Upper lobe of right lung (tissue), 1 donor: ENCODE measurements at regions not wholly inside any gene's neighbourhood (a gene's known extent, or its start where the extent isn't known, plus 50 kb on each side); places are given as distances from the start of the nearest gene placed in this dataset.

Experiments used
- ATAC-seq: fragments of 200-7000 bp; cut with Tn5 transposase; one replicate; pipeline ENCODE4 v1.9.1; 2020; ENCODE audit warnings: mild to moderate bottlenecking, moderate library complexity
- DNase-seq: peaks from one replicate; pipeline ENCODE4 v3.0.0-alpha.2; 2020
- H3K27ac ChIP-seq: fragments of 200-600 bp; one replicate; pipeline ENCODE4 v1.8.0; 2022
- H3K27me3 ChIP-seq: fragments of 200-600 bp; one replicate; pipeline ENCODE4 v1.8.0; 2022; ENCODE audit warnings: mild to moderate bottlenecking
- H3K36me3 ChIP-seq: fragments of 200-600 bp; one replicate; pipeline ENCODE4 v1.8.0; 2022
- H3K4me1 ChIP-seq: fragments of 200-600 bp; one replicate; pipeline ENCODE4 v1.8.0; 2022
- H3K4me3 ChIP-seq: fragments of 200-600 bp; one replicate; pipeline ENCODE4 v1.8.0; 2022; ENCODE audit warnings: mild to moderate bottlenecking
- H3K9me3 ChIP-seq: fragments of 200-600 bp; one replicate; pipeline ENCODE4 v1.8.0; 2022
- CTCF ChIP-seq: fragments of 200-600 bp; IDR thresholded peaks from one replicate; pipeline ENCODE4 v1.8.0; 2022; ENCODE audit warnings: antibody characterized with exemption
- intact Hi-C: fragments of 100-400 bp; cut with DNase I; formaldehyde crosslinking; loops from one replicate; pipeline ENCODE4 v1.11.0; 2022
- donor health status: DM: no; HTN: yes; CAD: no; lungs with severe emphysema.

- Histone ChIP-seq H3K36me3 (no peaks in the 10 kb centered on the region), H3K9me3 (no peaks in the 10 kb centered on the region), H3K4me3 (no peak overlapping the region), H3K27me3 (no peaks in the 10 kb centered on the region), H3K4me1 (peaks cover 4% of the 10 kb centered on the region), H3K27ac (no peak overlapping the region)
- intact Hi-C loops: no loop called here
- TF ChIP-seq CTCF: no peak
- ATAC-seq (no peak), DNase-seq (no peak)
Measured at GRCh38 chr3:177579419-177579818, 382.1 kb upstream of the TBL1XR1 start.

GRCh38 chr3:177580437-177580836 is 383.2 kb upstream of the TBL1XR1 start:
- Histone ChIP-seq H3K4me3 (no peak overlapping the region), H3K9me3 (no peaks in the 10 kb centered on the region), H3K36me3 (no peaks in the 10 kb centered on the region), H3K4me1 (no peaks in the 10 kb centered on the region), H3K27ac (no peak overlapping the region), H3K27me3 (no peaks in the 10 kb centered on the region)
- intact Hi-C loops: no loop called here
- no peak for DNase-seq
- no peak for TF ChIP-seq CTCF
- ATAC-seq: peak; percentile 36

GRCh38 chr3:177585271-177585670 is 388.0 kb upstream of the TBL1XR1 start:
- no peak for TF ChIP-seq CTCF
- no peak for ATAC-seq
- no peak for DNase-seq
- H3K27me3 ChIP-seq: no peaks in the 10 kb centered on the region
- no peaks in the 10 kb centered on the region for H3K36me3 ChIP-seq
- H3K4me1 ChIP-seq: no peaks in the 10 kb centered on the region
- no peak overlapping the region for H3K27ac ChIP-seq
- intact Hi-C loops: no loop called here
- no peaks in the 10 kb centered on the region for H3K9me3 ChIP-seq
- H3K4me3 ChIP-seq: no peak overlapping the region

GRCh38 chr3:177589041-177589650 is 391.9 kb upstream of the TBL1XR1 start:
- TF ChIP-seq CTCF: no peak
- no peak overlapping the region for H3K4me3 ChIP-seq
- H3K4me1 ChIP-seq: peaks cover 6% of the 10 kb centered on the region
- H3K27me3 ChIP-seq: no peaks in the 10 kb centered on the region
- H3K36me3 ChIP-seq: no peaks in the 10 kb centered on the region
- H3K9me3 ChIP-seq: no peaks in the 10 kb centered on the region
- no peak for ATAC-seq
- H3K27ac ChIP-seq: no peak overlapping the region
- intact Hi-C loops: no loop called here
- no peak for DNase-seq

DNA sequence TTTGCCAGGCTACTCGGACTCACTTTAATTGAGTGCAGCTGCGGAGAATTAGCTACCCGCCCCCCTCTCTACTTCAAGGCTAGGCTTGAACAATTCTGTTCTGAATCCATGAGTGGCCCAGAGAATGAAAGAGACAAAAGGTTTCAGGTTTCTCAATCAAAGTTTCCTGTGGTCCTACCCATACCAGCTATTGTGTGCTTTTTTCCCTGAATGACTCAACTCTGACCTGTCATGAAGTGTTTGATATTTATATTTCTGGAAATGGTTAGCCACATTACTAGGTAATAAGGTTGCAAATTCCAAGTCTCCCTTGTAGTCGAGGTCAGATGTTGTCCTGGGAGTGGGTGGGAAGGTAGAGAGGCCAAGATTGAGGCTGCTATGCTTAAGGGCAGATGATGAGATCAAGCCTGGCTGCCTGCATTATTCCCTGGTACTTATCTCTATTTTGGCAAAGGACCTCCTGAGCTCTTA is 392.7 kb upstream of the TBL1XR1 start:
- peaks cover 8% of the 10 kb centered on the region for H3K4me1 ChIP-seq
- H3K36me3 ChIP-seq: no peaks in the 10 kb centered on the region
- no peaks in the 10 kb centered on the region for H3K9me3 ChIP-seq
- peak; percentile 53 for ATAC-seq
- H3K27me3 ChIP-seq: no peaks in the 10 kb centered on the region
- intact Hi-C loops: no loop called here
- no peak for TF ChIP-seq CTCF
- H3K27ac ChIP-seq: peak overlapping the region; percentile 45
- DNase-seq: no peak
- H3K4me3 ChIP-seq: no peak overlapping the region

- no peak for TF ChIP-seq CTCF
- no peaks in the 10 kb centered on the region for H3K9me3 ChIP-seq
- ATAC-seq: no peak
- H3K4me3 ChIP-seq: no peak overlapping the region
- intact Hi-C loops: no loop called here
- no peaks in the 10 kb centered on the region for H3K27me3 ChIP-seq
- peaks cover 9% of the 10 kb centered on the region for H3K4me1 ChIP-seq
- H3K27ac ChIP-seq: peak overlapping the region; percentile 45
- DNase-seq: no peak
- no peaks in the 10 kb centered on the region for H3K36me3 ChIP-seq
Measured at GRCh38 chr3:177590826-177591225, 393.5 kb upstream of the TBL1XR1 start.
